HG02885 (cell line): ENCODE measurements at regions not wholly inside any gene's neighbourhood (a gene's known extent, or its start where the extent isn't known, plus 50 kb on each side); places are given as distances from the start of the nearest gene placed in this dataset.

Experiments used
- ATAC-seq: cut with Tn5 transposase; IDR thresholded peaks from one replicate; pipeline ENCODE4 v1.9.1; 2021; ENCODE audit warnings: mild to moderate bottlenecking; ENCODE audit not compliant: unreplicated experiment, poor library complexity

GRCh38 chr11:104320956-104321355 lies 157.0 kb upstream of the PDGFD start:
- no peak for ATAC-seq

- ATAC-seq: no peak
Observed at GRCh38 chr11:104320097-104320496, 156.2 kb upstream of the PDGFD start.

DNA sequence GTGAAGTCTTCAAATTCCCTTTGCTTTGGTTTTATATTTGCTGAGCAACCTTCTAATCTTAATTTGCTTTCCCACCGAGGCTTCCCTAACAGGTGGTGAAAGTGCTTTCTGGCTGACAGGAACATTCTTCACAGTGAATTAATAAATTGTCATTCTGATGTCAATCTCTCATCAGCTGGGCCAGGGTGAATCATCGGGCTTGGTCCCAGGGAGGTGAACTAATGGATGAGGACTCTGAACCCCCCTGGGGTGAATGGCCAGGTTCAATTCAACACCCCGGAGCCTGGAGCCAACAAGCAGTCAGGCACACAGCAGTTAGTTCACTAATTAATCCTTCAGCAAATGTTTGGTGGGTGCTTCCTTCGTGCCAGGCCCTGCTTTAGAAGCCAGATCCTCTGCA lies 155.4 kb upstream of the PDGFD start:
- no peak for ATAC-seq

DNA sequence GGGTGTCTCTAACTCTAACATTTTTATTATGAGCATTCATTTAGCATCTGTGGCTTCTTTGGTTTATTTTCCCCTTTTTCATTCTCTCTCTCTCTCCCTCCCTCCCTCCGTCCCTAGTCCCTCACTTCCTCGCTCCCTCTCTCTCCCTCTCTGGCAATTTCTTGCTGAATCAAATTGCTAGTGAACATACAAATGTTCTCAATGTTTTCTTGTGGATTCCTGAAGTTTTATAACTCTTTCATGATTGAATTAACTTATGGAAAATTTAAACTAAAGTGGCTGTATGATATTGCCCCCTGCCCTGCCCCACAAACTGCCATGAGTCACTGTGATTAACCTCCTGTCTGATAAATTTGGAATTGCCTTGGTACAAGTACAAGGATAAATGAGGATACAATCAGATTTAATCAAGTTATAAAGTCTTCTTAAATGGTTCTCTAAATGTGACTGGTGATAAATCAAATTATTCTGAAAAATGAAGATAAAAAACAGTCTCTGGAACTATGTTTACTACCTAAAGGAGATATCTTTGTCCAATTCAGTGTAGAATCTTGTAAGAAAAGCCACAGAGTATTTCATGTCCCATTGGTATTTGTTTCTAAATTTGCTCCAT lies 143.0 kb upstream of the PDGFD start:
- ATAC-seq: no peak

GRCh38 chr11:104301776-104302175 lies 137.8 kb upstream of the PDGFD start:
- ATAC-seq: no peak

- no peak for ATAC-seq
Observed at GRCh38 chr11:104291646-104292045, 127.7 kb upstream of the PDGFD start.

DNA sequence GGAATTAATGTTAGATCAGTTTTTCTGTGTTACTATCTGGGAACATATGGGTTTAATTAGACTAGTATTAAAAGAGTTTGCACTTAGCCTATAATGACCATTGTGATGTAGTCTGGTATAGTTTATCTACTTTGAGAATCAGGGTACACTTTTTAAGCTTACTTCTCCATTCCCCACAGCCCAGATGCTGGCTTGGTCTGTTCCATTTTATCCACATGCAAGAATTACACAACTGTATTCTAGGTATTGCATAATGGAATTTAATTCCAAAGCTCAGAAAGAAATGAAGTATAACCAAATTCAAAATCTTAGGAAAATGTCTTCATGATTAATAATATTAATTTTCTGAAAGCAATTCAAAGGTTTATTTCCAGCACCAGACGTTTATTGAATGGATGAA lies 122.2 kb upstream of the PDGFD start:
- no peak for ATAC-seq

DNA sequence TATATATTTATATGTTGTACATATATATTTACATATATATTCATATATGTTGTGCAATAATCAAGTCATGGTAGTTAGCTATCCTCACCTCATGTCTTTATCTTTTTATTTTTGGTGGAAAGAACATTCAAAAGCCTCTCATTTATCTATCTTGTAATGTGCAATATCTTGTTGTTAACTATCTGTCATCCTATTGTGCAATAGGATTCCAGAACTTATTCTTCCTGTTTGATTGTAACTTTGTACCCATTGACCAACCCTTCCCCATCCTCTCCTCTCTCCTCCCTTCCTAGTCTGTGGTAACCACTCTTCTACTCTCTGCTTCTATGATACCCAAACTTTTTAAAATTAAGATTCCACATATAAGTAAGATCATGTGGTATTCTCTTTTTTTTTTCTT lies 115.6 kb upstream of the PDGFD start:
- no peak for ATAC-seq

DNA sequence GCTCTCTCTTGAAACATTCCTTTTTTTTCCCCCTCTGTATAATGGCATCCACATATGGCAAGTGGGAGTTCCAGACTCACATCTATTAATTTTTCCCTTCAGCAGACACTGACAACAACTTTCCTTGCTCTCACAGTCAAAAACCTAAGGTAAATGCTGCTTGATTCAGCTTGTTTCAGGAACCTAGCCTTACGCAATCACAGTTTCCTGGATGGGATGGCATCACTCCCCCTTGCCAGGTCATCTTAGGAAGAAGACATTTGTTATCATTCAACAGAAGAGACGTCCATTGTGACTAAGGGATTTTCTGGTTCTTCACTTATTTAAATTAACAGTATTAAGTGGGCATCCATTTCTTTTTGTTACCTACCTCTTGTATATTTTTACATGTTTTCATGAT lies 112.0 kb upstream of the PDGFD start:
- no peak for ATAC-seq

DNA sequence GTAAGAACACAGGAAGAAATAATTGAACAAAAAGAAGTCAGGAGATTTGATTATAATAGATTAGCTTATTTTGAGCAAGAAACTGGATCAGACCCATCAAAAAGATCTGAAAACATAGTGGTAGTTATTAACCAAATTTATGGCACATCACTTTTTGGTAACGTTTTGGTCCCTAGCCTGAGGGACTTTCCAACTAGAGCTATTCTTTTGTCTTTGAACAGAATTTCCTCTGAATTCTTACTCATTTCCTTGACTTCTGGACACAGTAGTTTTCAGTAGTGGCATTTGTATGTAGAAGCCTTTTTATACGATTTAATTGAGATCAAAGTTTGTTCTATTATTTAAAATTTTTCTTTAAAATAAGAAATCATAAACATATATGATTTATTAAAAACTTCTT lies 96.5 kb upstream of the PDGFD start:
- no peak for ATAC-seq

GRCh38 chr11:104259121-104259610 lies 95.2 kb upstream of the PDGFD start:
- no peak for ATAC-seq

DNA sequence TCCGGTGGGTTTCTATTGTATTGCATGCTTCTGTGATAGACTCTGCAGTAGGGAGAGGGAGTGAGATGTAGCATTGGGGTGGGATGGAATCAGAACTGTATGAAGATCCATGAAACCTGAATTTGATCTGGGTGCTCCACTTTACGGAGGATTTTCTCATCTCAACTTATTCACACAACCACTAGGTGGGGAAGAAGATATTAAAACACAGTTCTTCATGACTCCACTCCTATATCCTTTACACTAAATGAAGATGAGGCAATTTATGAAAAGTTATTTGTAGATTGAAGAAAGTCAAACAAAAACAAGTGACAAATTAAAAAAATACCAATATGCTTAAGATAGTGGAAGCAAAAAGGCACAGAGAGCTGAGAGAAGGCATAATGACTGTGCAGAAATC lies 92.6 kb upstream of the PDGFD start:
- ATAC-seq: no peak

DNA sequence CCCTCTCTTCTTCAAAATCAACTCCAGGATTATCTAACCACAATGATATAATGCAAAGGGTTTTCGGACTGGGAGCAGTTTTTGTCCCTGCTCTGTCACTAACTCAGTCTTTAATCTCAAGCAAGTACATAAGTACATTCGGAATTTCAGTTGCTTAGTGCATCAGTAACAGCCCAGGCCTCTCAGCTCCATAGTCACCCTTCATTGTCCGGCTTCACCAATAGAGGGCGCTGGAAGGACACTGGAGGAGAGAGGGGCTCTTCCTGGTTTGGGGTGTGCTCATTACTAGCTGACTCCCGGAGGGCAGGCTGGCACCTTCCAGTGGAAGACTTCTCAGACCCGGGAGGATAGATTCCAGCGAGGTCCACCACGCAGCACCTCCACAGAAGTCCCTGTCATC lies 90.4 kb upstream of the PDGFD start:
- ATAC-seq: peak; percentile 93

- ATAC-seq: no peak
Observed at GRCh38 chr11:104246590-104246989, 82.6 kb upstream of the PDGFD start.

DNA sequence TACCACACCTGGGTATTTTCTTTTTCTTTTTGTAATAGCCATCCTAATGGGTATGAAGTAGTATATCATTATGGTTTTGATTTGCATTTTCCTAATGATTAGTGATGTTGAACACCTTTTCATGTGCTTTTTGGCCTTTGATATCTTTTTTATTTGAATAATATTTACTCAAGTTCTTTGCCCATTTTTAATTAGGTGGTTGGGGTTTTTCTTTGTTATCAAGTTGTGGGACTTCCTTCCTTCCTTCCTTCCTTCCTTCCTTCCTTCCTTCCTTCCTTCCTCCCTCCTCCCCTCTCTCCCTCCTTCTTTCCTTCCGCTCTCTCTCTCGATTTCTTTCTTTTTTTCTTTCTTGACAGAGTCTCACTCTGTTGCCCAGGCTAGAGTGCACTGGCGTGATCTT lies 75.0 kb upstream of the PDGFD start:
- no peak for ATAC-seq

DNA sequence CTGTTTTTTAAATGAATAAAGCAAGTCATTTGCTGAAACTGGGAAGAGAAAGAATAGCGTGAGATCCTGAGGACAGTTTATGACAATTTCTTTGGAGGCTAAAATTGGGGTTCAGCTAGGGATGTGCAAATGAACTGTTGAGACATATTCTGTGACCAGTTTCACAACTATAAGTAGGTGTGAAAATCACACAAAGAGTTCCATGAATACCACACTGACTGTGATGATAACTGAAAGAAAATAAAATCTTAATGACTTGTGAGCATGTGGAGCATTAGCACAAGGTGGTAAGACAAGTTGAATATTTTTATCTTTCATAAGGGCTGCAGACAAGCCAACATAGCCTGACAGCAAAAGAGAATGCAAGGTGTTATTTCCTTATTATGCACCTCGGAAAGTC lies 61.1 kb upstream of the PDGFD start:
- ATAC-seq: no peak

- no peak for ATAC-seq
Observed at GRCh38 chr11:104222464-104222863, 58.5 kb upstream of the PDGFD start.

DNA sequence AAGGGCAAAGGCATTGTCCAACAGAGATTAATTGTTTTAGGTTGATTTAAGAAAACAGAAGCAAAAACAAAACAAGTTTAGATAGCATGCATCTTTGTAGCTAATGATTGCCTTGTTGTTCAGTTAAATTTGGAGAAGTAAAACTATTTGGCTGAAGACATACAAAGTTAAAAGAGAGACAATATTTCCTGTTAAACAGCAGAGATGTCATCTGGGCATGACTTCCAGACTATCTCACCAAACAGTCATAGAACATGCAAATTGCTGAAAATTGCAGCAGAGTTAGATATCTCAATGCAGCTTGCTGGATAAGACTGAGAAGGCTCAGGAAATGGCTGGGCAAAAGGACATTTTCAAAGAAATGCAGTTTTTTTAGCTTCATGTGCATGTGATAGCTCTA lies 57.5 kb upstream of the PDGFD start:
- no peak for ATAC-seq

DNA sequence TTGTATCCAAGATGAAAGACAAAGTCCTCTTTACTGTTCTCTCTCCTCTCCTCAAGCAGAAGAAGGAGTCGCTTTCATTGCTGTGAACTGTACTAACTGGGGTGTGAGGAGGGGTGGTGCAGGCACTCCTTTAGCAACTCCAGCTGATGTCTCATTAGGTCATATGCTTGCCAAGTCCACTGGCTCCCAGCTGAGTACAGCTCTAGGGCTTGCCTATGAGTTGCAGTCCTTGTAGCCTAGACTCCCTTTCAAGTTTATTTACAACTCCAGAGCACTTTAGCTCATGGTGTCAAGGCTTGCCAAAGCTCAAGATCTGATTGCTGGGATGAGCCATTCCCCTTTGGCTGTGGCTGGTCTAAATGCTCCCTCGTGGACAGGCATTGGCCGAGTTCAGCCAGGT lies 55.1 kb upstream of the PDGFD start:
- ATAC-seq: no peak

- ATAC-seq: no peak
Observed at GRCh38 chr11:104214517-104214916, 50.6 kb upstream of the PDGFD start.
